LNCAP (cell line): ENCODE measurements at regions not wholly inside any gene's neighbourhood (a gene's known extent, or its start where the extent isn't known, plus 50 kb on each side); places are given as distances from the start of the nearest gene placed in this dataset.

Experiments used
- CTCF ChIP-seq: fragments of 450-650 bp; IDR thresholded peaks from 2 replicates; pipeline ENCODE4 v1.5.1; 2017; ENCODE audit warnings: mild to moderate bottlenecking

- TF ChIP-seq CTCF, result no peak
Observed at GRCh38 chr4:3857269-3857926, 91.2 kb downstream of the ADRA2C start.

- TF ChIP-seq CTCF, result no peak
Observed at GRCh38 chr4:3858046-3858730, 92.0 kb downstream of the ADRA2C start.

GRCh38 chr4:3858765-3859388 is 92.7 kb downstream of the ADRA2C start:
- no peak for TF ChIP-seq CTCF

GRCh38 chr4:3859571-3859970 is 93.4 kb downstream of the ADRA2C start:
- no peak for TF ChIP-seq CTCF

GRCh38 chr4:3860061-3860912 is 94.1 kb downstream of the ADRA2C start:
- TF ChIP-seq CTCF, result no peak

- TF ChIP-seq CTCF, result no peak
Observed at GRCh38 chr4:3860913-3861636, 94.9 kb downstream of the ADRA2C start.
